HEK293 (cell line): ENCODE measurements at regions not wholly inside any gene's neighbourhood (a gene's known extent, or its start where the extent isn't known, plus 50 kb on each side); places are given as distances from the start of the nearest gene placed in this dataset.

ENCODE experiments used
- GLI4 ChIP-seq: fragments of 450-650 bp; formaldehyde crosslinking; IDR thresholded peaks from 2 replicates; pipeline ENCODE4 v1.5.1; 2016; ENCODE audit warnings: missing biosample characterization, missing genetic modification characterization
- REST ChIP-seq: fragments of 450-650 bp; formaldehyde crosslinking; IDR thresholded peaks from 2 replicates; pipeline ENCODE4 v1.5.1; 2016; ENCODE audit warnings: missing biosample characterization, missing genetic modification characterization
- TCF7L2 ChIP-seq: IDR thresholded peaks from 2 replicates; pipeline ENCODE4 v1.6.1; 2011; ENCODE audit warnings: low read depth, mild to moderate bottlenecking, inconsistent platforms, low read length, moderate library complexity, borderline replicate concordance
- YY1 ChIP-seq: fragments of 450-650 bp; formaldehyde crosslinking; IDR thresholded peaks from 2 replicates; pipeline ENCODE4 v1.5.1; 2018; ENCODE audit warnings: missing biosample characterization, missing genetic modification characterization
- ZNF155 ChIP-seq: fragments of 450-650 bp; formaldehyde crosslinking; IDR thresholded peaks from 2 replicates; pipeline ENCODE4 v1.5.1; 2016; ENCODE audit warnings: missing biosample characterization, missing genetic modification characterization
- ZNF184 ChIP-seq: fragments of 450-650 bp; IDR thresholded peaks from 2 replicates; pipeline ENCODE4 v1.5.1; 2018; ENCODE audit warnings: missing biosample characterization, mild to moderate bottlenecking, missing genetic modification characterization
- ZNF423 ChIP-seq: fragments of 450-650 bp; formaldehyde crosslinking; IDR thresholded peaks from 2 replicates; pipeline ENCODE4 v1.5.1; 2016; ENCODE audit warnings: missing biosample characterization, missing genetic modification characterization
- ZNF530 ChIP-seq: fragments of 450-650 bp; formaldehyde crosslinking; IDR thresholded peaks from 2 replicates; pipeline ENCODE4 v1.5.1; 2016; ENCODE audit warnings: low read depth, missing biosample characterization, missing genetic modification characterization
- ZNF544 ChIP-seq: fragments of 450-650 bp; formaldehyde crosslinking; IDR thresholded peaks from 2 replicates; pipeline ENCODE4 v1.5.0; 2017; ENCODE audit warnings: missing biosample characterization, missing genetic modification characterization
- ZNF830 ChIP-seq: fragments of 450-650 bp; IDR thresholded peaks from 2 replicates; pipeline ENCODE4 v1.5.0; 2018; ENCODE audit warnings: missing biosample characterization, missing genetic modification characterization, low read depth, mild to moderate bottlenecking, moderate library complexity
- ZXDB ChIP-seq: fragments of 450-650 bp; formaldehyde crosslinking; IDR thresholded peaks from 2 replicates; pipeline ENCODE4 v1.5.1; 2016; ENCODE audit warnings: missing biosample characterization, missing genetic modification characterization
- TF ChIP-seq, protein P1 (sequence below): fragments of 450-650 bp; formaldehyde crosslinking; IDR thresholded peaks from 2 replicates; pipeline ENCODE4 v1.5.1; 2016; ENCODE audit warnings: missing biosample characterization, missing genetic modification characterization
- TF ChIP-seq, protein P2 (sequence below): fragments of 450-650 bp; formaldehyde crosslinking; conservative IDR thresholded peaks from 2 replicates; pipeline ENCODE4 v1.5.1; 2016; ENCODE audit warnings: low read depth, missing biosample characterization, missing genetic modification characterization
- TF ChIP-seq, protein P3 (sequence below): fragments of 450-650 bp; formaldehyde crosslinking; optimal IDR thresholded peaks from 2 replicates; pipeline ENCODE3; 2016; ENCODE audit warnings: missing biosample characterization, mild to moderate bottlenecking, missing genetic modification characterization

GRCh38 chr9:16265688-16266087 lies 604.8 kb downstream of the BNC2 start:
- TF ChIP-seq ZNF530 (tag by site-specific recombination) (no peak), YY1 (tag by site-specific recombination) (no peak), TCF7L2 (no peak), ZNF544 (tag by site-specific recombination) (no peak), ZNF423 (tag by site-specific recombination) (no peak), ZNF830 (tag by site-specific recombination) (no peak), GLI4 (tag by site-specific recombination) (no peak), ZNF155 (tag by site-specific recombination) (no peak), REST (tag by site-specific recombination) (no peak), ZXDB (tag by site-specific recombination) (no peak), ZNF184 (tag by site-specific recombination) (no peak)
- TF ChIP-seq, protein P1, sequence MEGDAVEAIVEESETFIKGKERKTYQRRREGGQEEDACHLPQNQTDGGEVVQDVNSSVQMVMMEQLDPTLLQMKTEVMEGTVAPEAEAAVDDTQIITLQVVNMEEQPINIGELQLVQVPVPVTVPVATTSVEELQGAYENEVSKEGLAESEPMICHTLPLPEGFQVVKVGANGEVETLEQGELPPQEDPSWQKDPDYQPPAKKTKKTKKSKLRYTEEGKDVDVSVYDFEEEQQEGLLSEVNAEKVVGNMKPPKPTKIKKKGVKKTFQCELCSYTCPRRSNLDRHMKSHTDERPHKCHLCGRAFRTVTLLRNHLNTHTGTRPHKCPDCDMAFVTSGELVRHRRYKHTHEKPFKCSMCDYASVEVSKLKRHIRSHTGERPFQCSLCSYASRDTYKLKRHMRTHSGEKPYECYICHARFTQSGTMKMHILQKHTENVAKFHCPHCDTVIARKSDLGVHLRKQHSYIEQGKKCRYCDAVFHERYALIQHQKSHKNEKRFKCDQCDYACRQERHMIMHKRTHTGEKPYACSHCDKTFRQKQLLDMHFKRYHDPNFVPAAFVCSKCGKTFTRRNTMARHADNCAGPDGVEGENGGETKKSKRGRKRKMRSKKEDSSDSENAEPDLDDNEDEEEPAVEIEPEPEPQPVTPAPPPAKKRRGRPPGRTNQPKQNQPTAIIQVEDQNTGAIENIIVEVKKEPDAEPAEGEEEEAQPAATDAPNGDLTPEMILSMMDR (tag by site-specific recombination), result no peak
- TF ChIP-seq, protein P2, sequence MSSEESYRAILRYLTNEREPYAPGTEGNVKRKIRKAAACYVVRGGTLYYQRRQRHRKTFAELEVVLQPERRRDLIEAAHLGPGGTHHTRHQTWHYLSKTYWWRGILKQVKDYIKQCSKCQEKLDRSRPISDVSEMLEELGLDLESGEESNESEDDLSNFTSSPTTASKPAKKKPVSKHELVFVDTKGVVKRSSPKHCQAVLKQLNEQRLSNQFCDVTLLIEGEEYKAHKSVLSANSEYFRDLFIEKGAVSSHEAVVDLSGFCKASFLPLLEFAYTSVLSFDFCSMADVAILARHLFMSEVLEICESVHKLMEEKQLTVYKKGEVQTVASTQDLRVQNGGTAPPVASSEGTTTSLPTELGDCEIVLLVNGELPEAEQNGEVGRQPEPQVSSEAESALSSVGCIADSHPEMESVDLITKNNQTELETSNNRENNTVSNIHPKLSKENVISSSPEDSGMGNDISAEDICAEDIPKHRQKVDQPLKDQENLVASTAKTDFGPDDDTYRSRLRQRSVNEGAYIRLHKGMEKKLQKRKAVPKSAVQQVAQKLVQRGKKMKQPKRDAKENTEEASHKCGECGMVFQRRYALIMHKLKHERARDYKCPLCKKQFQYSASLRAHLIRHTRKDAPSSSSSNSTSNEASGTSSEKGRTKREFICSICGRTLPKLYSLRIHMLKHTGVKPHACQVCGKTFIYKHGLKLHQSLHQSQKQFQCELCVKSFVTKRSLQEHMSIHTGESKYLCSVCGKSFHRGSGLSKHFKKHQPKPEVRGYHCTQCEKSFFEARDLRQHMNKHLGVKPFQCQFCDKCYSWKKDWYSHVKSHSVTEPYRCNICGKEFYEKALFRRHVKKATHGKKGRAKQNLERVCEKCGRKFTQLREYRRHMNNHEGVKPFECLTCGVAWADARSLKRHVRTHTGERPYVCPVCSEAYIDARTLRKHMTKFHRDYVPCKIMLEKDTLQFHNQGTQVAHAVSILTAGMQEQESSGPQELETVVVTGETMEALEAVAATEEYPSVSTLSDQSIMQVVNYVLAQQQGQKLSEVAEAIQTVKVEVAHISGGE, result no peak
- TF ChIP-seq, protein P3, sequence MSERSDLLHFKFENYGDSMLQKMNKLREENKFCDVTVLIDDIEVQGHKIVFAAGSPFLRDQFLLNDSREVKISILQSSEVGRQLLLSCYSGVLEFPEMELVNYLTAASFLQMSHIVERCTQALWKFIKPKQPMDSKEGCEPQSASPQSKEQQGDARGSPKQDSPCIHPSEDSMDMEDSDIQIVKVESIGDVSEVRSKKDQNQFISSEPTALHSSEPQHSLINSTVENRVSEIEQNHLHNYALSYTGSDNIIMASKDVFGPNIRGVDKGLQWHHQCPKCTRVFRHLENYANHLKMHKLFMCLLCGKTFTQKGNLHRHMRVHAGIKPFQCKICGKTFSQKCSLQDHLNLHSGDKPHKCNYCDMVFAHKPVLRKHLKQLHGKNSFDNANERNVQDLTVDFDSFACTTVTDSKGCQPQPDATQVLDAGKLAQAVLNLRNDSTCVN (tag by site-specific recombination), result no peak
